WERI-Rb-1 (cell line): ENCODE measurements at regions not wholly inside any gene's neighbourhood (a gene's known extent, or its start where the extent isn't known, plus 50 kb on each side); places are given as distances from the start of the nearest gene placed in this dataset.

ENCODE experiments used
- DNase-seq: peaks from one replicate; pipeline ENCODE4 v3.0.0-alpha.2; 2020
- H3K27ac ChIP-seq: fragments of 250-450 bp; sonication (Bioruptor Pico); 2 replicates; pipeline ENCODE4 v1.5.1; 2020; ENCODE audit warnings: mild to moderate bottlenecking, moderate library complexity
- H3K27me3 ChIP-seq: fragments of 250-450 bp; sonication (Bioruptor Pico); 2 replicates; pipeline ENCODE4 v1.5.1; 2021; ENCODE audit warnings: mild to moderate bottlenecking, low read depth, moderate library complexity; ENCODE audit not compliant: insufficient read depth, severe bottlenecking
- H3K36me3 ChIP-seq: fragments of 250-450 bp; sonication (Bioruptor Pico); 2 replicates; pipeline ENCODE4 v1.5.1; 2020; ENCODE audit warnings: mild to moderate bottlenecking, moderate library complexity
- H3K4me3 ChIP-seq: 2 replicates; pipeline ENCODE4 v1.5.1; 2011; ENCODE audit warnings: low read depth, mild to moderate bottlenecking, control low read depth, low read length
- H3K9me3 ChIP-seq: fragments of 250-450 bp; sonication (Bioruptor Pico); 2 replicates; pipeline ENCODE4 v1.5.1; 2021; ENCODE audit warnings: mild to moderate bottlenecking, moderate library complexity; ENCODE audit not compliant: severe bottlenecking
- TF ChIP-seq, protein P1 (sequence below): IDR thresholded peaks from 2 replicates; pipeline ENCODE4 v1.5.1; 2011; ENCODE audit warnings: low read depth, mild to moderate bottlenecking, control low read depth, inconsistent platforms, low read length

DNA sequence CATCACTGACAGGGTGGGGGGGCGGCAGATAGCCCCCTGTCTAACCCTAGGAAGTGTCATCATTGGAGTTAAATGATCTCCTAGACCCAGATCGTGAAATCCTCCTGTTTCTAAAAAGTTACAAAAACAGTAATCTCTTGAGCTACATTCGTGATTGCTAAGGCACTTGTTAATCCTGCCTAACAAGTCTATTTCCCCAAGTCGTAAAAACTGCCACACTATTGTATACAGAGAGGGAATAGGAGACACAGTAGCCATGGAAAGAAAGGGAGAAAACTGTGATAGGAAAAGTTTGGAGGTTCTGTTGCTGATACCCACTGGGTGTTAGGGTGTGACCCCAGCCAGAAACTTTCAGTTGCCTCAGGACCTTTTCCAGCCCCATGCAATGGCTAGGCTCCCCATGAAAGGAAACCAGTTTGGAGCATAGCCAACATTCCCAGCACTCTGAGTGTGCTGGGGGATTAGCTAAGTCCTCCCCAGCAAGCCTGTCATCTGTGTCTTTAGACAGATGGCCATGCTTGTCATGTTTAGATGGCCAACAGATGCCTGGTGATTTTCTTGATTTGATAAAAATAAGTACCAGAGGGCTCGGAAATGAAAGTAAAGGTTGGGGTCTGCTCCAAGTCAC lies 63.3 kb upstream of the ANXA10 start:
- peak; percentile 37 for DNase-seq
- Histone ChIP-seq H3K4me3 (no peak overlapping the region), H3K27ac (no peak overlapping the region), H3K27me3 (no peaks in the 10 kb centered on the region), H3K36me3 (no peaks in the 10 kb centered on the region), H3K9me3 (peaks cover 4% of the 10 kb centered on the region)
- TF ChIP-seq, protein P1, sequence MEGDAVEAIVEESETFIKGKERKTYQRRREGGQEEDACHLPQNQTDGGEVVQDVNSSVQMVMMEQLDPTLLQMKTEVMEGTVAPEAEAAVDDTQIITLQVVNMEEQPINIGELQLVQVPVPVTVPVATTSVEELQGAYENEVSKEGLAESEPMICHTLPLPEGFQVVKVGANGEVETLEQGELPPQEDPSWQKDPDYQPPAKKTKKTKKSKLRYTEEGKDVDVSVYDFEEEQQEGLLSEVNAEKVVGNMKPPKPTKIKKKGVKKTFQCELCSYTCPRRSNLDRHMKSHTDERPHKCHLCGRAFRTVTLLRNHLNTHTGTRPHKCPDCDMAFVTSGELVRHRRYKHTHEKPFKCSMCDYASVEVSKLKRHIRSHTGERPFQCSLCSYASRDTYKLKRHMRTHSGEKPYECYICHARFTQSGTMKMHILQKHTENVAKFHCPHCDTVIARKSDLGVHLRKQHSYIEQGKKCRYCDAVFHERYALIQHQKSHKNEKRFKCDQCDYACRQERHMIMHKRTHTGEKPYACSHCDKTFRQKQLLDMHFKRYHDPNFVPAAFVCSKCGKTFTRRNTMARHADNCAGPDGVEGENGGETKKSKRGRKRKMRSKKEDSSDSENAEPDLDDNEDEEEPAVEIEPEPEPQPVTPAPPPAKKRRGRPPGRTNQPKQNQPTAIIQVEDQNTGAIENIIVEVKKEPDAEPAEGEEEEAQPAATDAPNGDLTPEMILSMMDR = no peak

DNA sequence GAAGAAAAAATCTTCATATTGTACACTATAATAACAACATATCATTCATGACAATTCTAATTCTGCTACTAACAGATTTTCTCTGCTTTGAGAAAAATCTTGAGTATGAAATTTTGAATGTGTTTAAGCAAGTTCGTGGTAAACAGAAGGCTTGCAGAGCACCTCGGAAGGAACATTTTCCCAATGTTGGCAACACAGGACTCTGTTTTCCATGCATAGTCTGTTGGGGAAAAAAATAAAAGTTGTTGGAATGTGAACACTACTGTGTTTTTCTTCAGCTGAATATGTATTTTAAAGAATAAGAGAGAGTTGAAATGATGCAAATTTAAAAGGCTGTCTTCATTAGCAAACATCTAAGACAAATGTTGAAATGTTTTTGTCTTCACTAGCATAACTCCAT lies 54.7 kb upstream of the ANXA10 start:
- no peaks in the 10 kb centered on the region for H3K9me3 ChIP-seq
- H3K36me3 ChIP-seq = no peaks in the 10 kb centered on the region
- no peak for DNase-seq
- TF ChIP-seq, protein P1 = no peak
- no peak overlapping the region for H3K4me3 ChIP-seq
- H3K27ac ChIP-seq = no peak overlapping the region
- H3K27me3 ChIP-seq = no peaks in the 10 kb centered on the region

DNA sequence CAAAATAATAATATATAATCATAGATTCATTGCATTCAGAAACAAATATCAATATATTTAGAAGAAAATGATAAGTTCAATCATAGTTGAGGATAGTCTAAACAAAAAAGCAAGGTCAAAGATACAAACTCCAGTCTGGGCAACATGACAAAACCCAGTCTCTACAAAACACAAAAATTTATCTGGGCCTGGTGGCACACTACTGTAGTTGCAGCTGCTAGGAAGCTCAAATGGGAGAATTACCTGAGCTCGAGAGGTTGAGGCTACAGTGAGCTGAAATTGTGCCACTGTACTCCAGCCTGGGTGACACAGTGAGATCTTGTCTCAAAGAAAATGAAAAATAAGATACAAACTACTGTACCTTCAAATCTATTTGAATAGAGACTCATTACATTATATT lies 52.7 kb upstream of the ANXA10 start:
- Histone ChIP-seq H3K9me3 (no peaks in the 10 kb centered on the region), H3K27ac (no peak overlapping the region), H3K4me3 (no peak overlapping the region), H3K27me3 (no peaks in the 10 kb centered on the region), H3K36me3 (no peaks in the 10 kb centered on the region)
- no peak for DNase-seq
- TF ChIP-seq, protein P1 = no peak
